ENCODE measurements at regions not wholly inside any gene's neighbourhood (a gene's known extent, or its start where the extent isn't known, plus 50 kb on each side); places are given as distances from the start of the nearest gene placed in this dataset.
"Not testable (repeated sequence)": the region's sequence is repeated elsewhere in the genome, so short reads cannot be mapped to it uniquely, and the experiment has no call there.

- peaks cover 0 to 4% (median 0%) of the 10 kb centered on the region in 3 donors for H3K36me3 Mint-ChIP-seq
- no peak for DNase-seq
- peaks cover 0 to 4% (median 0%) of the 10 kb centered on the region in 3 donors for H3K27me3 Mint-ChIP-seq (ENCODE audit: low read depth in 3 of 3)
- no peaks in the 10 kb centered on the region for H3K4me1 Mint-ChIP-seq
- H3K9me3 Mint-ChIP-seq = peaks cover 0 to 18% (median 5%) of the 10 kb centered on the region in 6 donors
- H3K4me3 Mint-ChIP-seq = no peak overlapping the region
- H3K27ac Mint-ChIP-seq = no peak overlapping the region
These were observed 201.8 kb upstream of the GK2 start for GRCh38 chr4:79609817-79610216.

GRCh38 chr4:79607979-79608378 lies 200.0 kb upstream of the GK2 start:
- Mint-ChIP-seq H3K27ac (no peak overlapping the region), H3K9me3 (peaks cover 0 to 18% (median 7%) of the 10 kb centered on the region in 6 donors), H3K27me3 (ENCODE audit: low read depth in 3 of 3) (peaks cover 0 to 4% (median 0%) of the 10 kb centered on the region in 3 donors), H3K4me1 (no peaks in the 10 kb centered on the region), H3K36me3 (peaks cover 0 to 4% (median 0%) of the 10 kb centered on the region in 3 donors), H3K4me3 (no peak overlapping the region)
- DNase-seq = no peak

- no peak overlapping the region for H3K27ac Mint-ChIP-seq
- peaks cover 0 to 2% (median 0%) of the 10 kb centered on the region in 3 donors for H3K27me3 Mint-ChIP-seq (ENCODE audit: low read depth in 3 of 3)
- H3K4me3 Mint-ChIP-seq = no peak overlapping the region
- no peaks in the 10 kb centered on the region for H3K36me3 Mint-ChIP-seq
- H3K4me1 Mint-ChIP-seq = no peaks in the 10 kb centered on the region
- DNase-seq = no peak
- H3K9me3 Mint-ChIP-seq = peaks cover 0 to 9% (median 5%) of the 10 kb centered on the region in 6 donors
These were observed 196.1 kb upstream of the GK2 start for GRCh38 chr4:79604152-79604551.

GRCh38 chr4:79603681-79604080 lies 195.7 kb upstream of the GK2 start:
- Mint-ChIP-seq H3K9me3 (peaks cover 0 to 9% (median 5%) of the 10 kb centered on the region in 6 donors), H3K27me3 (ENCODE audit: low read depth in 3 of 3) (peaks cover 0 to 2% (median 0%) of the 10 kb centered on the region in 3 donors), H3K36me3 (no peaks in the 10 kb centered on the region), H3K27ac (no peak overlapping the region), H3K4me1 (no peaks in the 10 kb centered on the region), H3K4me3 (no peak overlapping the region)
- DNase-seq = no peak

GRCh38 chr4:79599691-79600090 lies 191.7 kb upstream of the GK2 start:
- peaks cover 0 to 6% (median 2%) of the 10 kb centered on the region in 3 donors for H3K27me3 Mint-ChIP-seq (ENCODE audit: low read depth in 3 of 3)
- H3K9me3 Mint-ChIP-seq = peaks cover 0 to 7% (median 5%) of the 10 kb centered on the region in 6 donors
- no peak overlapping the region for H3K27ac Mint-ChIP-seq
- no peak overlapping the region for H3K4me3 Mint-ChIP-seq
- DNase-seq = no peak
- H3K36me3 Mint-ChIP-seq = no peaks in the 10 kb centered on the region
- H3K4me1 Mint-ChIP-seq = no peaks in the 10 kb centered on the region

GRCh38 chr4:79598801-79599200 lies 190.8 kb upstream of the GK2 start:
- no peaks in the 10 kb centered on the region for H3K4me1 Mint-ChIP-seq
- H3K27me3 Mint-ChIP-seq (ENCODE audit: low read depth in 3 of 3) = peaks cover 0 to 6% (median 2%) of the 10 kb centered on the region in 3 donors
- no peak for DNase-seq
- H3K9me3 Mint-ChIP-seq = peaks cover 0 to 7% (median 5%) of the 10 kb centered on the region in 6 donors
- H3K36me3 Mint-ChIP-seq = no peaks in the 10 kb centered on the region
- no peak overlapping the region for H3K4me3 Mint-ChIP-seq
- no peak overlapping the region for H3K27ac Mint-ChIP-seq

GRCh38 chr4:79598214-79598613 lies 190.2 kb upstream of the GK2 start:
- DNase-seq = no peak
- no peaks in the 10 kb centered on the region for H3K4me1 Mint-ChIP-seq
- H3K27me3 Mint-ChIP-seq (ENCODE audit: low read depth in 3 of 3) = peaks cover 2 to 6% (median 2%) of the 10 kb centered on the region in 3 donors
- no peaks in the 10 kb centered on the region for H3K36me3 Mint-ChIP-seq
- H3K4me3 Mint-ChIP-seq = no peak overlapping the region
- H3K27ac Mint-ChIP-seq = no peak overlapping the region
- H3K9me3 Mint-ChIP-seq = peaks cover 0 to 7% (median 3%) of the 10 kb centered on the region in 6 donors

- H3K36me3 Mint-ChIP-seq = no peaks in the 10 kb centered on the region
- no peak overlapping the region for H3K4me3 Mint-ChIP-seq
- no peaks in the 10 kb centered on the region for H3K4me1 Mint-ChIP-seq
- H3K27ac Mint-ChIP-seq = no peak overlapping the region
- peaks cover 0 to 7% (median 3%) of the 10 kb centered on the region in 6 donors for H3K9me3 Mint-ChIP-seq
- DNase-seq = no peak
- H3K27me3 Mint-ChIP-seq (ENCODE audit: low read depth in 3 of 3) = peaks cover 2 to 6% (median 2%) of the 10 kb centered on the region in 3 donors
These were observed 189.2 kb upstream of the GK2 start for GRCh38 chr4:79597266-79597665.

GRCh38 chr4:79592218-79592617 lies 184.2 kb upstream of the GK2 start:
- H3K36me3 Mint-ChIP-seq; H3K4me1 Mint-ChIP-seq; H3K4me3 Mint-ChIP-seq; H3K27me3 Mint-ChIP-seq (ENCODE audit: low read depth in 3 of 3); H3K27ac Mint-ChIP-seq; DNase-seq; H3K9me3 Mint-ChIP-seq: not testable (repeated sequence)

GRCh38 chr4:79588679-79589078 lies 180.7 kb upstream of the GK2 start:
- Mint-ChIP-seq H3K27me3 (ENCODE audit: low read depth in 3 of 3) (peaks cover 0 to 2% (median 0%) of the 10 kb centered on the region in 3 donors), H3K9me3 (peaks cover 0 to 13% (median 4%) of the 10 kb centered on the region in 6 donors), H3K4me1 (no peaks in the 10 kb centered on the region), H3K27ac (no peak overlapping the region), H3K4me3 (no peak overlapping the region), H3K36me3 (no peaks in the 10 kb centered on the region)
- no peak for DNase-seq

- H3K9me3 Mint-ChIP-seq = peaks cover 0 to 13% (median 4%) of the 10 kb centered on the region in 6 donors
- not testable (repeated sequence) for H3K27ac Mint-ChIP-seq; H3K4me3 Mint-ChIP-seq; DNase-seq; H3K36me3 Mint-ChIP-seq; H3K4me1 Mint-ChIP-seq; H3K27me3 Mint-ChIP-seq (ENCODE audit: low read depth in 3 of 3)
These were observed 179.2 kb upstream of the GK2 start for GRCh38 chr4:79587207-79587606.

- H3K4me3 Mint-ChIP-seq = no peak overlapping the region
- no peaks in the 10 kb centered on the region for H3K4me1 Mint-ChIP-seq
- no peak for DNase-seq
- no peak overlapping the region for H3K27ac Mint-ChIP-seq
- peaks cover 0 to 13% (median 2%) of the 10 kb centered on the region in 6 donors for H3K9me3 Mint-ChIP-seq
- peaks cover 0 to 5% (median 0%) of the 10 kb centered on the region in 3 donors for H3K27me3 Mint-ChIP-seq (ENCODE audit: low read depth in 3 of 3)
- no peaks in the 10 kb centered on the region for H3K36me3 Mint-ChIP-seq
These were observed 177.8 kb upstream of the GK2 start for GRCh38 chr4:79585834-79586233.

- no peaks in the 10 kb centered on the region for H3K36me3 Mint-ChIP-seq
- no peak overlapping the region for H3K27ac Mint-ChIP-seq
- H3K9me3 Mint-ChIP-seq = peaks cover 0 to 13% (median 2%) of the 10 kb centered on the region in 6 donors
These were observed 177.3 kb upstream of the GK2 start for GRCh38 chr4:79585330-79585729.

GRCh38 chr4:79584902-79585301 lies 176.9 kb upstream of the GK2 start:
- H3K27ac Mint-ChIP-seq = no peak overlapping the region
- H3K27me3 Mint-ChIP-seq (ENCODE audit: low read depth in 3 of 3) = peaks cover 0 to 5% (median 0%) of the 10 kb centered on the region in 3 donors
- H3K4me3 Mint-ChIP-seq = no peak overlapping the region
- DNase-seq = no peak
- peaks cover 0 to 13% (median 2%) of the 10 kb centered on the region in 6 donors for H3K9me3 Mint-ChIP-seq
- no peaks in the 10 kb centered on the region for H3K36me3 Mint-ChIP-seq
- H3K4me1 Mint-ChIP-seq = no peaks in the 10 kb centered on the region

More at GRCh38 chr4:79585330-79585729, 177.3 kb upstream of the GK2 start:
- Mint-ChIP-seq H3K4me3 (no peak overlapping the region), H3K27me3 (ENCODE audit: low read depth in 3 of 3) (peaks cover 0 to 5% (median 0%) of the 10 kb centered on the region in 3 donors), H3K4me1 (no peaks in the 10 kb centered on the region)
- no peak for DNase-seq

- no peaks in the 10 kb centered on the region for H3K36me3 Mint-ChIP-seq
- H3K4me3 Mint-ChIP-seq = no peak overlapping the region
- H3K9me3 Mint-ChIP-seq = peaks cover 0 to 13% (median 2%) of the 10 kb centered on the region in 6 donors
- H3K27me3 Mint-ChIP-seq (ENCODE audit: low read depth in 3 of 3) = peaks cover 0 to 5% (median 0%) of the 10 kb centered on the region in 3 donors
- H3K4me1 Mint-ChIP-seq = no peaks in the 10 kb centered on the region
- DNase-seq = no peak
- H3K27ac Mint-ChIP-seq = no peak overlapping the region
These were observed 176.3 kb upstream of the GK2 start for GRCh38 chr4:79584352-79584751.

Data from immature natural killer cell (primary cell).